ENCODE measurements at regions not wholly inside any gene's neighbourhood (a gene's known extent, or its start where the extent isn't known, plus 50 kb on each side); places are given as distances from the start of the nearest gene placed in this dataset.
"Not testable (repeated sequence)": the region's sequence is repeated elsewhere in the genome, so short reads cannot be mapped to it uniquely, and the experiment has no call there.

DNA sequence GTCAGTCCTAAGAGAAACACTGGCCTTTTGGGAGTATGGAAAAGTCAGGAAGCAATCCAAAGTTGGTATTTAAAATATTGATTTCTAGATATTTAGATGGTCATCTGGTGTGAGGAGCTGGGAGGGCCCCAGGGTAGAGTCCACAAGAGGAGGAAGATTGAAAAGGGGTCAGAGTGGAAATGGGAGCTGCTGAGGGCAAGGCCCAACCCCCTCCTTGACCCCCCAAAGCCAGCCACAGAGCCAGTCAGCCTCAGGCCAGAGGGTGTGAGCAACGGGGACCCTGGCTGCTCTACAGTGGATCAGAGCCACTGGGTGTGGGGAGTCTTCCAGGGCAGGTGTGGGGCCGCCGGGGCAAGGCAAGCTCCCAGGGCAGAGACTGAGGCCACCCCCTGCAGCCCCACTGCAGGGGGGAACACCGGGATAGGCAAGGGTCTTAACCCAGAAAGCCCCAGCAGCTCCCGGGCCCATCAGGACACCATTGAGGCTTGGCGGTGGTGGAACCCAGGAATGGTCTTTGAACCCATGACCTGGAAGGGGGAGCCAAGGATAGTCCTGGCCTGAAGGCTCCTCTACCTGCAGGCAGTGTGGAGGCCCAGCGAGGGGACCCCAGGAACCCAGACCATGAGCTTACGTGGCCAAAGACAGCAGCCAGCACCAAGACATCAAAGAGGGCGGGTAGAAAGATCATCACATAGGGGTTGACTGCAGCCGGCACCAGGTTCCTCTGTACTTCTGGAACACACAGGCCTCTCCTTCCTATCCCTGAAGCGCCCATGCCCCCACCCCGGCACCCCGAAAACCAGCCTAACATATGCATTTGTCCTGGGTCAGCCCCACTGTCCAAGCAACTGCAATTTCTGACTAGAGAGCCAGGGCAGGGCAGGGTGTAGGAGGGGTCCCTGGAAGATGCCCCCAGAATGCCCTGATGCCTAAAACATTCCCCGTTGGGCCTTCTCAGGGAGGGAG lies 51.3 kb upstream of the CSPG4 start:
- DNase-seq: not testable (repeated sequence)

DNA sequence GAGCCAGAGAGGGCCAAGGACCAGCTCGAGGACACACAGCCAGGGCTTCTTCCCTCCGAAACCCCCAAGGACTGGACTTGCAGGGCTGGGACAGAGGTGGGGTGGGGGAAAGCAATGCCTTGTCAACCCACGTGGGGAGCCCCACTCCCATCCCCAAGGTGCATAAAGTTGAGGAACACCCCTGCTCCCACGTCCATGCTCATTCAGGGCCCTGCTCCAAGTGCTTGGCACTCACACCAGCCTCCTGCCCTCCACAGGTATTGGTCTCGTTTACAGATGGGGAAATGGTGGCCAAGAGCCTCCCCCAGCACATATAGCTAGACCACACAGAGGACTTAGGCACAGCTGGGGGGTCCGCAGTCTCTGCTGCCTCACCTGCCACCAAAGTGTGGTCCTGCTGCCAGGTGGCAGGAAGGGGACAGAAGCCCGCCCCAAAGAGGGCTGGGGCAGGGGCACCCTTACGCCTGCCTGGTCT lies 50.5 kb upstream of the CSPG4 start:
- DNase-seq: no peak
